ENCODE measurements at regions not wholly inside any gene's neighbourhood (a gene's known extent, or its start where the extent isn't known, plus 50 kb on each side); places are given as distances from the start of the nearest gene placed in this dataset.

GRCh38 chr15:87522997-87523396, 733.5 kb downstream of the NTRK3 start:
- H3K27ac ChIP-seq = no peak overlapping the region
- H3K9me3 ChIP-seq = no peaks in the 10 kb centered on the region
- H3K27me3 ChIP-seq = no peaks in the 10 kb centered on the region
- no peaks in the 10 kb centered on the region for H3K4me1 ChIP-seq
- TF ChIP-seq CTCF (IDR thresholded peaks at IDR 0.05) = no peak
- no peak for DNase-seq
- intact Hi-C loops (cut with DNase I; ENCODE audit: low total_unique reads) = no loop called here
- H3K4me3 ChIP-seq = no peak overlapping the region
- H3K36me3 ChIP-seq = no peaks in the 10 kb centered on the region

DNA sequence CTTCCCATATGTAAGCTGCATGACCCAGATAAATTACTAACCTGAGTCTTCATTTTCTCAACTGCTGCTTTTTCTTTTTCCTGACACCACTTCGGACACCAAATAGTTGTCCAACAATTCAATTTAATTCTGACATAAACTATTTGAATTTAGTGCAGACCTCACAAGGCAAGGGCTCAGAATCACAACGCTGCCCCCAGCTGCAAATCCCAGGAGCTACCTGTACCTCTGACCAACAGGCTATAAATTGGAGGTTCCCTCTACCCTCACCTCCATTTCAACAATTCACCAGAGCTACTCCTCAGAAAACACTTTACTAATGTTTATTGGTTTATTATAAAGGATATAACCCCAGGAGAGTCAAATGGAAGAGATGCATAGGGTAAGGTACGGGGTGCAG, 737.6 kb downstream of the NTRK3 start:
- no peaks in the 10 kb centered on the region for H3K27me3 ChIP-seq
- no peaks in the 10 kb centered on the region for H3K4me1 ChIP-seq
- H3K9me3 ChIP-seq = no peaks in the 10 kb centered on the region
- intact Hi-C loops (cut with DNase I; ENCODE audit: low total_unique reads) = no loop called here
- DNase-seq = no peak
- no peaks in the 10 kb centered on the region for H3K36me3 ChIP-seq
- H3K4me3 ChIP-seq = no peak overlapping the region
- no peak for TF ChIP-seq CTCF (IDR thresholded peaks at IDR 0.05)
- H3K27ac ChIP-seq = no peak overlapping the region

DNA sequence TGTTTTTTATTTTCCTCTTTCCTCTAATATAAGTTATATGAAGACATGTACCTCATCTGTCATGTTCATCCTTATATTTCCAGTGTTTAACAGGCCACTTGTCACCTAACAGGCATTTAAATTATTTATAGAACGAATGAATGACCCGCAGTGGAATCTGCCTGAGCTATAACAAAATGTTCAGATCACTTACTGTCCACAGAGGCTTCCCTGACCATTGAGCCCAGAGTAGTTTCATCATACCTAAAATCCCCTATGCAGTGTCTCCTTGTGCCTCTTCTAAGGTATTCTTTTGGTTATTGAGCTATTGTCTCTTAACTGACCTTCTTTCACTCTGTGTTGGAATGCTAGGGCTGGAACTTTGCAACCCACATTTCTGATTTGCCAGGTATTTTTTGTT, 748.5 kb downstream of the NTRK3 start:
- no peak for DNase-seq
- no peak overlapping the region for H3K4me3 ChIP-seq
- H3K9me3 ChIP-seq = no peaks in the 10 kb centered on the region
- H3K27ac ChIP-seq = no peak overlapping the region
- no peak for TF ChIP-seq CTCF (IDR thresholded peaks at IDR 0.05)
- intact Hi-C loops (cut with DNase I; ENCODE audit: low total_unique reads) = no loop called here
- H3K4me1 ChIP-seq = no peaks in the 10 kb centered on the region
- no peaks in the 10 kb centered on the region for H3K36me3 ChIP-seq
- no peaks in the 10 kb centered on the region for H3K27me3 ChIP-seq

- no peak overlapping the region for H3K27ac ChIP-seq
These were observed 754.4 kb downstream of the NTRK3 start for GRCh38 chr15:87502173-87502572.

DNA sequence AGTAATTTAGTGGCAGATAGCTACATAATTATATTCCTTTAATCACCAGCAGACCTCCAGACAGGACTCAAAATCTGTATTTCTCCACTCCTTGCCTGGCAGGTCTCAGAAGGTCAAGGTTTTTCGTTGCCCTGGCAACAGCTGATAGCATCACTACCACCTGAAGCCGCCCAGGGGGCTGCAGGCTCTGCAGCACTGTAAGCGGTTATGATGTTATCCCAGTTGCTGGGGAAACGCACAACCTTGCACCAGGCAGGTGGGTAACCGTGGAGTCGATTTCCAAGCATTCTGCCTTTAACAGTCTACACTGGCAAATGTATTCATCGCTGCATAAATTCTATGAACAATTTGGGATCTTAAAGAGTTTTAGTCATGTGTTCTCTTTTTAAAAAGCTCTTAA, 756.3 kb downstream of the NTRK3 start:
- H3K9me3 ChIP-seq = no peaks in the 10 kb centered on the region
- H3K4me3 ChIP-seq = no peak overlapping the region
- DNase-seq = no peak
- TF ChIP-seq CTCF (IDR thresholded peaks at IDR 0.05) = no peak
- H3K4me1 ChIP-seq = peaks cover 0 to 10% (median 0%) of the 10 kb centered on the region in 4 donors
- H3K27ac ChIP-seq = no peak overlapping the region
- intact Hi-C loops (cut with DNase I; ENCODE audit: low total_unique reads) = no loop called here
- H3K27me3 ChIP-seq = no peaks in the 10 kb centered on the region
- no peaks in the 10 kb centered on the region for H3K36me3 ChIP-seq

More at GRCh38 chr15:87502173-87502572, 754.4 kb downstream of the NTRK3 start:
- no peak for DNase-seq
- no peaks in the 10 kb centered on the region for H3K36me3 ChIP-seq
- no peaks in the 10 kb centered on the region for H3K4me1 ChIP-seq
- H3K4me3 ChIP-seq = no peak overlapping the region
- H3K9me3 ChIP-seq = no peaks in the 10 kb centered on the region
- no peaks in the 10 kb centered on the region for H3K27me3 ChIP-seq
- intact Hi-C loops (cut with DNase I; ENCODE audit: low total_unique reads) = no loop called here
- TF ChIP-seq CTCF (IDR thresholded peaks at IDR 0.05) = no peak

DNA sequence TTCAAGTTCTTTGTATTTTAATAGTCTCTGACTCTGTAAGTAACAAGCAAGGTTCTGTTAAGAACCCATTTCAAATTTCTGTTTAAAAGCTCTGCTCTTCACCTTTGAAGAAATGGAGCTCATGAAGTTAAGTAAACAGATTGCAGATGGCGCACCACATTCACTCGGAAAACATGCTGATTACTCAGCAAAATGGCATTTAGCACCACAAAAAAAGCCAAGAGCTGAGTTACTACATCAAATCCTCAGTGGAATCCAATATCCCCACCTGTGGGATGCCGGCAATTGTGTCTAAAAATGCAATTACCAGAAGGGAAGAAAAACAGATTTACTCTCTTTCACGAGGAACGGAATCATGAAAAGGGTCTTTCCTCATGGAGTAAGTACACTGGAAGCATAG, 758.0 kb downstream of the NTRK3 start:
- Histone ChIP-seq H3K27ac (no peak overlapping the region), H3K27me3 (no peaks in the 10 kb centered on the region), H3K4me3 (no peak overlapping the region), H3K36me3 (no peaks in the 10 kb centered on the region), H3K9me3 (no peaks in the 10 kb centered on the region), H3K4me1 (peaks cover 0 to 10% (median 0%) of the 10 kb centered on the region in 4 donors)
- no peak for DNase-seq
- intact Hi-C loops (cut with DNase I; ENCODE audit: low total_unique reads) = no loop called here
- no peak for TF ChIP-seq CTCF (IDR thresholded peaks at IDR 0.05)

Measured in tibial artery (tissue), 4 donors.